OCI-LY1 (cell line): ENCODE measurements at regions not wholly inside any gene's neighbourhood (a gene's known extent, or its start where the extent isn't known, plus 50 kb on each side); places are given as distances from the start of the nearest gene placed in this dataset.
"Not testable (repeated sequence)": the region's sequence is repeated elsewhere in the genome, so short reads cannot be mapped to it uniquely, and the experiment has no call there.

Experiments
- CTCF ChIP-seq: fragments of 200-600 bp; sonication (generic), shearing (Covaris generic); IDR thresholded peaks from 2 replicates; pipeline ENCODE4 v1.5.1; 2017; ENCODE audit warnings: mild to moderate bottlenecking, antibody characterized with exemption, low read length, moderate library complexity, mixed read lengths
- EZH2 ChIP-seq: fragments of 200-600 bp; sonication (generic), shearing (Covaris generic); IDR thresholded peaks from 2 replicates; pipeline ENCODE4 v1.8.0; 2017; ENCODE audit warnings: borderline replicate concordance, mixed run types, mild to moderate bottlenecking, antibody characterized with exemption, low read length, moderate library complexity, mixed read lengths

DNA sequence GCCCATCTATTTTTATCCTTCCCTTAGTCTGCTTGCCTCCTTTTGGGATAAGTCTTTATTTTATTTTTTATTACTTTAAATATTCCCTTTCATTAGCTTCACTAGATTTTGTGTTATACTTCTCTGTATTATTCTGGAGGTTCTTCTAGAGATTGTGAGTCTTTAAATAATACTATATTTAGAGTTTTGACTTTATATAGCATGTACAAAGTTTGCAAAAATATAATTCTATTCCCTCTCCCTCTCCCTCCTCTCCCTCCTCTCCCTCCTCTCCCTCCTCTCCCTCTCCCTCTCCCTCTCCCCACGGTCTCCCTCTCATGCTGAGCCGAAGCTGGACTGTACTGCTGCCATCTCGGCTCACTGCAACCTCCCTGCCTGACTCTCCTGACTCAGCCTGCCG, 298.5 kb upstream of the DYNLRB2 start:
- TF ChIP-seq EZH2, CTCF: not testable (repeated sequence)
